HepG2 (cell line): ENCODE measurements at regions not wholly inside any gene's neighbourhood (a gene's known extent, or its start where the extent isn't known, plus 50 kb on each side); places are given as distances from the start of the nearest gene placed in this dataset.

ENCODE experiments used
- ATAC-seq: fragments of 200-7000 bp; cut with Tn5 transposase; 3 replicates; pipeline ENCODE4 v1.9.1; 2020; ENCODE audit warnings: mild to moderate bottlenecking, moderate library complexity
- BruUV-seq: library from RNA; stranded (reverse); fragments of 400-500 nt; replicated peaks from 2 replicates; lab custom pipeline; 2021; lab: Mats Ljungman, UMichigan
- CTCF ChIA-PET: fragments of 300-600 bp; formaldehyde crosslinking; extraction: SDS; loops from one replicate; lab custom pipeline; 2021; ENCODE audit warnings: low total read pairs, inconsistent platforms, low intra/inter-chr PET ratio; lab: Yijun Ruan, JAX
- POLR2A ChIA-PET: fragments of 350-600 bp; sonication (Branson Sonifier 250); formaldehyde crosslinking; loops from one replicate; lab custom pipeline; 2020; ENCODE audit warnings: antibody characterized with exemption, inconsistent platforms; lab: Yijun Ruan, JAX
- DNase-seq: peaks from one replicate; pipeline ENCODE4 v3.0.0-alpha.2; 2015; ENCODE audit warnings: low spot score
- FAIRE-seq: peaks from 3 replicates; lab custom pipeline; 2011; peaks lifted over from hg19 to GRCh38; lab: Jason Lieb, UNC
- H2AFZ ChIP-seq: one replicate; pipeline ENCODE4 v1.6.1; 2011; ENCODE audit warnings: low read length, inconsistent platforms
- H3K27ac ChIP-seq: fragments of 300-600 bp; 3 replicates; pipeline ENCODE4 v1.8.0; 2011; ENCODE audit warnings: mixed run types, mild to moderate bottlenecking, mixed read lengths, low read length, inconsistent platforms; ENCODE audit not compliant: insufficient read depth; ENCODE audit errors: extremely low read length
- H3K27me3 ChIP-seq, 2 experiments: fragments of 200-600 bp in 1 of 2; 2 replicates in 1 of 2; 3 replicates in 1 of 2; pipeline versions ENCODE4 v1.6.0 to v1.8.0; 2011; ENCODE audit warnings: low read length in 2 of 2, mild to moderate bottlenecking in 2 of 2, moderate library complexity in 2 of 2, inconsistent platforms in 1 of 2; ENCODE audit not compliant: insufficient read depth in 2 of 2, control insufficient read depth in 1 of 2
- H3K36me3 ChIP-seq, 2 experiments: fragments of 200-600 bp in 1 of 2; replicated peaks in 1 of 2; 2 replicates in 1 of 2; 3 replicates in 1 of 2; pipeline versions ENCODE4 v1.5.1 to v1.8.0; 2011; ENCODE audit warnings: low read length in 2 of 2, inconsistent platforms in 1 of 2; ENCODE audit not compliant: insufficient read depth in 2 of 2, control insufficient read depth in 1 of 2
- H3K4me1 ChIP-seq: 2 replicates; pipeline ENCODE4 v1.5.1; 2012; ENCODE audit warnings: low read length, inconsistent platforms; ENCODE audit not compliant: insufficient read depth
- H3K4me2 ChIP-seq: 2 replicates; pipeline ENCODE4 v1.6.0; 2011; ENCODE audit warnings: low read depth, low read length, inconsistent platforms
- H3K4me3 ChIP-seq, 3 experiments: fragments of 200-600 bp in 1 of 3; sonication (generic), shearing (Covaris generic) in 1 of 3; replicated peaks in 1 of 3; 2 replicates each; pipeline ENCODE4 v1.5.1; 2011 to 2016; ENCODE audit warnings: low read length in 3 of 3, inconsistent platforms in 2 of 3, low read depth in 2 of 3, mild to moderate bottlenecking in 2 of 3, control low read depth in 1 of 3, mixed read lengths in 1 of 3; ENCODE audit not compliant: insufficient read depth in 1 of 3
- H3K79me2 ChIP-seq: one replicate; pipeline ENCODE4 v1.6.1; 2011; ENCODE audit warnings: low read length, inconsistent platforms; ENCODE audit not compliant: insufficient read depth
- H3K9ac ChIP-seq: 2 replicates; pipeline ENCODE4 v1.6.0; 2011; ENCODE audit warnings: mild to moderate bottlenecking, low read depth, low read length, inconsistent platforms; ENCODE audit not compliant: insufficient read depth
- H3K9me3 ChIP-seq: 2 replicates; pipeline ENCODE4 v1.5.1; 2012; ENCODE audit warnings: mild to moderate bottlenecking, low read length
- H4K20me1 ChIP-seq: 2 replicates; pipeline ENCODE4 v1.6.0; 2011; ENCODE audit warnings: inconsistent platforms, mild to moderate bottlenecking, low read length, moderate library complexity; ENCODE audit not compliant: insufficient read depth
- CHD2 ChIP-seq: IDR thresholded peaks from 2 replicates; pipeline ENCODE4 v1.6.1; 2011; ENCODE audit warnings: low read depth, low read length, improper control_type of control experiment
- HDAC6 ChIP-seq: fragments of 200-600 bp; sonication (generic); IDR thresholded peaks from 2 replicates; pipeline ENCODE4 v1.7.0; 2017; ENCODE audit warnings: mild to moderate bottlenecking, antibody characterized with exemption, low read length, low read depth
- HOXD1 ChIP-seq: sonication (generic); formaldehyde crosslinking; IDR thresholded peaks from 2 replicates; pipeline ENCODE4 v1.5.0; 2020; ENCODE audit warnings: missing genetic modification reagents
- KDM1A ChIP-seq: IDR thresholded peaks from 2 replicates; pipeline ENCODE4 v1.6.1; 2016; ENCODE audit warnings: missing compliant biosample characterization
- PCBP1 ChIP-seq: fragments of 200-400 bp; formaldehyde crosslinking; IDR thresholded peaks from 2 replicates; pipeline ENCODE4 v1.6.1; 2017; ENCODE audit warnings: mild to moderate bottlenecking, low read depth, low read length, borderline replicate concordance
- RFXAP ChIP-seq: sonication (generic); formaldehyde crosslinking; IDR thresholded peaks from 2 replicates; pipeline ENCODE4 v1.4.0; 2020; ENCODE audit warnings: missing genetic modification reagents, borderline replicate concordance
- SALL2 ChIP-seq: sonication (generic); formaldehyde crosslinking; IDR thresholded peaks from 2 replicates; pipeline ENCODE4 v1.8.1; 2023; ENCODE audit warnings: mild to moderate bottlenecking, missing genetic modification reagents, inconsistent platforms
- SIN3B ChIP-seq: fragments of 150-350 bp; IDR thresholded peaks from 2 replicates; pipeline ENCODE4 v1.6.1; 2014; ENCODE audit warnings: low read length
- ZFP82 ChIP-seq: sonication (generic); formaldehyde crosslinking; IDR thresholded peaks from 2 replicates; pipeline ENCODE4 v1.5.1; 2020; ENCODE audit warnings: mild to moderate bottlenecking, missing genetic modification reagents, borderline replicate concordance
- ZKSCAN1 ChIP-seq: fragments of 150-350 bp; IDR thresholded peaks from 2 replicates; pipeline ENCODE4 v1.6.1; 2014; ENCODE audit warnings: low read length
- ZNF329 ChIP-seq: sonication (generic); formaldehyde crosslinking; IDR thresholded peaks from 2 replicates; pipeline ENCODE4 v1.9.0; 2021; ENCODE audit warnings: low read depth, mild to moderate bottlenecking, missing genetic modification reagents
- ZNF333 ChIP-seq: sonication (generic); formaldehyde crosslinking; IDR thresholded peaks from 2 replicates; pipeline ENCODE4 v1.4.0; 2020; ENCODE audit warnings: mild to moderate bottlenecking, missing genetic modification reagents, borderline replicate concordance
- ZNF558 ChIP-seq: sonication (generic); formaldehyde crosslinking; IDR thresholded peaks from 2 replicates; pipeline ENCODE4 v1.9.0; 2022; ENCODE audit warnings: mild to moderate bottlenecking, missing genetic modification reagents, borderline replicate concordance
- ZSCAN22 ChIP-seq: sonication (generic); formaldehyde crosslinking; IDR thresholded peaks from 2 replicates; pipeline ENCODE4 v1.4.0; 2020; ENCODE audit warnings: mild to moderate bottlenecking, missing genetic modification reagents
- WGBS: methylation state at CpG from one replicate; pipeline ENCODE4 v1.1.6; 2017; ENCODE audit warnings: low lambda C conversion rate; 5-methylcytosine and 5-hydroxymethylcytosine counted together
- in situ Hi-C: cut with HindIII; loops from 2 replicates; pipeline ENCODE4 v1.10.0; 2017; ENCODE audit warnings: low pct_unique_long_range_greater_than_20kb; ENCODE audit not compliant: extremely low pct_ligation_motif_present
- intact Hi-C: fragments of 100-400 bp; cut with micrococcal nuclease; formaldehyde crosslinking; loops from one replicate; pipeline ENCODE4 v1.10.0; 2022; ENCODE audit not compliant: unreplicated experiment
- TF ChIP-seq, protein P1 (sequence below): sonication (generic); formaldehyde crosslinking; IDR thresholded peaks from 2 replicates; pipeline ENCODE4 v1.4.0; 2020; ENCODE audit warnings: mild to moderate bottlenecking, low read depth, missing genetic modification reagents
- TF ChIP-seq, protein P2 (sequence below): IDR thresholded peaks from 2 replicates; pipeline ENCODE4 v1.6.1; 2016; ENCODE audit warnings: low read depth, missing genetic modification reagents, missing compliant biosample characterization
- TF ChIP-seq, protein P3 (sequence below): sonication (generic); formaldehyde crosslinking; IDR thresholded peaks from 2 replicates; pipeline ENCODE4 v1.4.0; 2020; ENCODE audit warnings: missing genetic modification reagents
- TF ChIP-seq, protein P4 (sequence below): IDR thresholded peaks from 2 replicates; pipeline ENCODE4 v1.6.1; 2016; ENCODE audit warnings: low read depth, control low read depth

DNA sequence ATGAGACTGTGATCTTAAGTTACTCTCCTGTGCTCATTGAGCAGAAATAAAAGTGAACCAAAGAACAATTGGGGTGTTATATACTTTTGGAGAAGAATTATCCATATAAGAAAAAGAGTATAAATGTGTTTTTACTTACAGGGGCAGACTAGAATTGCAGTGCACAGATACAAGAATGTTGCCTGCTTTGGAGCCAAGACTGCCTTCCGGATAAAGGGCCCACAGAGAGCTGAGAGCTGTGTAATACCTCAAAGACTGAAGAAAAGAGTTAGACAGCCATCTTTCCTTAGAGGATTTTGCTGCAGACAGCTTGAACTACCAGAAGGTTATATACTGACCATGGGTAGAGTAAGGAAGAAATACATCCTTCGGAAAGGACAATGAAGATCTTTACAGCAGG, 1235.5 kb upstream of the CITED2 start:
- POLR2A ChIA-PET, result no interaction called here
- intact Hi-C loops, result no loop called here
- H3K27ac ChIP-seq, result no peak overlapping the region
- TF ChIP-seq SIN3B (no peak), ZFP82 (no peak), ZSCAN22 (CRISPR knock-in tag) (no peak), ZNF558 (no peak), HOXD1 (no peak), RFXAP (CRISPR knock-in tag) (no peak), ZNF329 (CRISPR knock-in tag) (no peak), SALL2 (CRISPR knock-in tag) (no peak), CHD2 (no peak), ZKSCAN1 (no peak), PCBP1 (no peak), KDM1A (CRISPR knock-in tag) (no peak), ZNF333 (CRISPR knock-in tag) (no peak), HDAC6 (no peak)
- TF ChIP-seq, protein P1, sequence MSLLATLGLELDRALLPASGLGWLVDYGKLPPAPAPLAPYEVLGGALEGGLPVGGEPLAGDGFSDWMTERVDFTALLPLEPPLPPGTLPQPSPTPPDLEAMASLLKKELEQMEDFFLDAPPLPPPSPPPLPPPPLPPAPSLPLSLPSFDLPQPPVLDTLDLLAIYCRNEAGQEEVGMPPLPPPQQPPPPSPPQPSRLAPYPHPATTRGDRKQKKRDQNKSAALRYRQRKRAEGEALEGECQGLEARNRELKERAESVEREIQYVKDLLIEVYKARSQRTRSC (CRISPR knock-in tag), result no peak
- TF ChIP-seq, protein P2, sequence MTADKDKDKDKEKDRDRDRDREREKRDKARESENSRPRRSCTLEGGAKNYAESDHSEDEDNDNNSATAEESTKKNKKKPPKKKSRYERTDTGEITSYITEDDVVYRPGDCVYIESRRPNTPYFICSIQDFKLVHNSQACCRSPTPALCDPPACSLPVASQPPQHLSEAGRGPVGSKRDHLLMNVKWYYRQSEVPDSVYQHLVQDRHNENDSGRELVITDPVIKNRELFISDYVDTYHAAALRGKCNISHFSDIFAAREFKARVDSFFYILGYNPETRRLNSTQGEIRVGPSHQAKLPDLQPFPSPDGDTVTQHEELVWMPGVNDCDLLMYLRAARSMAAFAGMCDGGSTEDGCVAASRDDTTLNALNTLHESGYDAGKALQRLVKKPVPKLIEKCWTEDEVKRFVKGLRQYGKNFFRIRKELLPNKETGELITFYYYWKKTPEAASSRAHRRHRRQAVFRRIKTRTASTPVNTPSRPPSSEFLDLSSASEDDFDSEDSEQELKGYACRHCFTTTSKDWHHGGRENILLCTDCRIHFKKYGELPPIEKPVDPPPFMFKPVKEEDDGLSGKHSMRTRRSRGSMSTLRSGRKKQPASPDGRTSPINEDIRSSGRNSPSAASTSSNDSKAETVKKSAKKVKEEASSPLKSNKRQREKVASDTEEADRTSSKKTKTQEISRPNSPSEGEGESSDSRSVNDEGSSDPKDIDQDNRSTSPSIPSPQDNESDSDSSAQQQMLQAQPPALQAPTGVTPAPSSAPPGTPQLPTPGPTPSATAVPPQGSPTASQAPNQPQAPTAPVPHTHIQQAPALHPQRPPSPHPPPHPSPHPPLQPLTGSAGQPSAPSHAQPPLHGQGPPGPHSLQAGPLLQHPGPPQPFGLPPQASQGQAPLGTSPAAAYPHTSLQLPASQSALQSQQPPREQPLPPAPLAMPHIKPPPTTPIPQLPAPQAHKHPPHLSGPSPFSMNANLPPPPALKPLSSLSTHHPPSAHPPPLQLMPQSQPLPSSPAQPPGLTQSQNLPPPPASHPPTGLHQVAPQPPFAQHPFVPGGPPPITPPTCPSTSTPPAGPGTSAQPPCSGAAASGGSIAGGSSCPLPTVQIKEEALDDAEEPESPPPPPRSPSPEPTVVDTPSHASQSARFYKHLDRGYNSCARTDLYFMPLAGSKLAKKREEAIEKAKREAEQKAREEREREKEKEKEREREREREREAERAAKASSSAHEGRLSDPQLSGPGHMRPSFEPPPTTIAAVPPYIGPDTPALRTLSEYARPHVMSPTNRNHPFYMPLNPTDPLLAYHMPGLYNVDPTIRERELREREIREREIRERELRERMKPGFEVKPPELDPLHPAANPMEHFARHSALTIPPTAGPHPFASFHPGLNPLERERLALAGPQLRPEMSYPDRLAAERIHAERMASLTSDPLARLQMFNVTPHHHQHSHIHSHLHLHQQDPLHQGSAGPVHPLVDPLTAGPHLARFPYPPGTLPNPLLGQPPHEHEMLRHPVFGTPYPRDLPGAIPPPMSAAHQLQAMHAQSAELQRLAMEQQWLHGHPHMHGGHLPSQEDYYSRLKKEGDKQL (CRISPR knock-in tag), result no peak
- TF ChIP-seq, protein P3, sequence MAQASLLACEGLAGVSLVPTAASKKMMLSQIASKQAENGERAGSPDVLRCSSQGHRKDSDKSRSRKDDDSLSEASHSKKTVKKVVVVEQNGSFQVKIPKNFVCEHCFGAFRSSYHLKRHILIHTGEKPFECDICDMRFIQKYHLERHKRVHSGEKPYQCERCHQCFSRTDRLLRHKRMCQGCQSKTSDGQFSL, result no peak
- TF ChIP-seq, protein P4, sequence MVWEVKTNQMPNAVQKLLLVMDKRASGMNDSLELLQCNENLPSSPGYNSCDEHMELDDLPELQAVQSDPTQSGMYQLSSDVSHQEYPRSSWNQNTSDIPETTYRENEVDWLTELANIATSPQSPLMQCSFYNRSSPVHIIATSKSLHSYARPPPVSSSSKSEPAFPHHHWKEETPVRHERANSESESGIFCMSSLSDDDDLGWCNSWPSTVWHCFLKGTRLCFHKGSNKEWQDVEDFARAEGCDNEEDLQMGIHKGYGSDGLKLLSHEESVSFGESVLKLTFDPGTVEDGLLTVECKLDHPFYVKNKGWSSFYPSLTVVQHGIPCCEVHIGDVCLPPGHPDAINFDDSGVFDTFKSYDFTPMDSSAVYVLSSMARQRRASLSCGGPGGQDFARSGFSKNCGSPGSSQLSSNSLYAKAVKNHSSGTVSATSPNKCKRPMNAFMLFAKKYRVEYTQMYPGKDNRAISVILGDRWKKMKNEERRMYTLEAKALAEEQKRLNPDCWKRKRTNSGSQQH, result no peak

More for the DNA sequence above, 1235.5 kb upstream of the CITED2 start:
- H3K27me3 ChIP-seq, result no peaks in the 10 kb centered on the region; a peak in 1 of 5 replicates
- no peak overlapping the region for H3K4me2 ChIP-seq
- no peaks in the 10 kb centered on the region for H3K4me1 ChIP-seq
- no peak for FAIRE-seq
- 23% methylated on average over 2 of the region's 2 CpGs for WGBS
- no peaks in the 10 kb centered on the region for H4K20me1 ChIP-seq
- in situ Hi-C loops, result no loop called here
- no TSS peak for BruUV-seq
- H3K79me2 ChIP-seq, result no peaks in the 10 kb centered on the region
- CTCF ChIA-PET, result no interaction called here
- ATAC-seq, result no peak
- no peak overlapping the region for H2AFZ ChIP-seq
- no peaks in the 10 kb centered on the region for H3K9me3 ChIP-seq
- no peak overlapping the region for H3K4me3 ChIP-seq
- H3K9ac ChIP-seq, result no peak overlapping the region
- no peaks in the 10 kb centered on the region for H3K36me3 ChIP-seq
- DNase-seq, result no peak
